ENCODE measurements at regions not wholly inside any gene's neighbourhood (a gene's known extent, or its start where the extent isn't known, plus 50 kb on each side); places are given as distances from the start of the nearest gene placed in this dataset.

DNA sequence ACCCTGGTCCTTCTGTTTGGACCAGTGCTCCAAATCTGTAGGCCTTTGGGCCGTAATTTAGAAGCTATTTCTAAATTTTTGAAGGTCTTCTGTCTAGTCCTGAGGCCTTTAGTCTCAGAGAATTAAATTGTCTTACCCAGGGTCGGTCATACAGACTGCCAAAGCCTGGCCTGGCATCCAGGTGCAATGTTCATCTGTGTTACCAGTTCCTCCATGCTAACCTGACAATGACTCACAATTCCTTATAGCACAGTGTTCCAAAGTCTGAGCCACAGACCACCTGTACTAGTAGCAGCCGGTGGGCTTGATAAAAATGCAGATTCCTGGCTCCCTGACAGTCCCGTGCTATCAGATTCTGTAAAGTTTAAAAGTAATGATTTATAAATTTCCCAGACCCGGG, 77.7 kb upstream of the MAP4K3 start (continued):
- TF ChIP-seq CTCF (IDR thresholded peaks at IDR 0.05; ENCODE audit: control extremely low read depth in 1 of 3, insufficient read depth in 1 of 3, low read depth in 1 of 3, low read length in 3 of 3) (no peak), EP300 (IDR thresholded peaks at IDR 0.05; ENCODE audit: borderline replicate concordance in 1 of 2, low read depth in 2 of 2, low read length in 2 of 2) (no peak)

Measured in H1 (cell line).